Stomach (tissue), 4 donors: ENCODE measurements at regions not wholly inside any gene's neighbourhood (a gene's known extent, or its start where the extent isn't known, plus 50 kb on each side); places are given as distances from the start of the nearest gene placed in this dataset.

Experiments
- CTCF ChIP-seq, 7 experiments: fragments of 450-650 bp in 4 of 7; fragments of 200-600 bp in 3 of 7; sonication (generic) in 3 of 7; IDR thresholded peaks; one replicate each; pipeline ENCODE4 v1.5.1; 2016 to 2019; ENCODE audit warnings: antibody characterized with exemption in 7 of 7, control low read depth in 2 of 7, mild to moderate bottlenecking in 1 of 7
- EP300 ChIP-seq: sonication (generic); formaldehyde crosslinking; IDR thresholded peaks from one replicate; pipeline ENCODE4 v1.6.1; 2017; ENCODE audit warnings: antibody characterized with exemption
- POLR2A ChIP-seq, 4 donors: fragments of 450-650 bp; IDR thresholded peaks; one replicate each; pipeline ENCODE4 v1.6.1; 2016; ENCODE audit warnings: antibody characterized with exemption in 4 of 4, control low read depth in 2 of 4, mild to moderate bottlenecking in 1 of 4, moderate library complexity in 1 of 4
- POLR2AphosphoS5 ChIP-seq, 3 donors: sonication (generic); formaldehyde crosslinking; IDR thresholded peaks; one replicate each; pipeline ENCODE4 v1.6.1; 2016; ENCODE audit warnings: antibody characterized with exemption in 3 of 3

GRCh38 chr3:104612218-104612617 is 754.5 kb upstream of the ALCAM start:
- TF ChIP-seq POLR2A (IDR thresholded peaks at IDR 0.05): no peak
- no peak for TF ChIP-seq CTCF (IDR thresholded peaks at IDR 0.05)
- no peak for TF ChIP-seq POLR2AphosphoS5 (IDR thresholded peaks at IDR 0.05)
- no peak for TF ChIP-seq EP300
